HEK293 (cell line): ENCODE measurements at regions not wholly inside any gene's neighbourhood (a gene's known extent, or its start where the extent isn't known, plus 50 kb on each side); places are given as distances from the start of the nearest gene placed in this dataset.

Experiments used
- CTCF ChIP-seq: fragments of 450-650 bp; formaldehyde crosslinking; IDR thresholded peaks from 2 replicates; pipeline ENCODE4 v1.5.1; 2016; ENCODE audit warnings: missing biosample characterization, missing genetic modification characterization
- PBX3 ChIP-seq: sonication (generic); formaldehyde crosslinking; IDR thresholded peaks from 2 replicates; pipeline ENCODE4 v1.8.1; 2022; ENCODE audit warnings: mild to moderate bottlenecking, moderate library complexity, missing genetic modification reagents

DNA sequence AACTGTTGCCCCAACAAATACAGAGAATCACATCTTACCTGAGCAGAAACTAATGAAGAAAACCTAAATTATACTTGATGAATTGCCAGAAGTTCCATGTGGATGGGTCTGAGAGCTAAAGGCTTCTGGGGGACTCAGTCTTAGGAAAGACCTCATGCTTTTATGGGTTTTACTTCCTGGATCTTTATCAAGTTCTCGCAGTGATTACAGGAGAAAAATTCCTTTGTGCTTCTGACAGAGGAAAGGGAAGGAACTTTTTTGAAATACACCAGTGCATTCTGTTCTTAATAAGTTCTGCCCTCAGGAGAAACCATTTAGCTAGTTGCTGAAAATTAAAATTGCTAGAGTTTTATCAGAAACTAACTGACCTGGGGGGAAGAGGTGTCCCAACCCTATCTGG is 203.9 kb upstream of the KITLG start:
- TF ChIP-seq CTCF (tag by site-specific recombination) (no peak), PBX3 (CRISPR knock-in tag) (no peak)
